Gastrocnemius medialis (tissue), 4 donors: ENCODE measurements at regions not wholly inside any gene's neighbourhood (a gene's known extent, or its start where the extent isn't known, plus 50 kb on each side); places are given as distances from the start of the nearest gene placed in this dataset.

Experiments
- POLR2A ChIP-seq, 2 donors: fragments of 450-650 bp; IDR thresholded peaks; one replicate each; pipeline ENCODE4 v1.6.1; 2017; ENCODE audit warnings: antibody characterized with exemption in 2 of 2, mild to moderate bottlenecking in 2 of 2, moderate library complexity in 2 of 2
- TF ChIP-seq, protein P1 (sequence below), 5 experiments: fragments of 450-650 bp in 3 of 5; fragments of 200-600 bp in 2 of 5; sonication (generic) in 2 of 5; IDR thresholded peaks in 4 of 5; conservative IDR thresholded peaks in 1 of 5; 1 replicate in 4 of 5; 2 replicates in 1 of 5; pipeline ENCODE4 v1.5.1; 2016 to 2019; ENCODE audit warnings: antibody characterized with exemption in 5 of 5, mild to moderate bottlenecking in 3 of 5, moderate library complexity in 3 of 5

DNA sequence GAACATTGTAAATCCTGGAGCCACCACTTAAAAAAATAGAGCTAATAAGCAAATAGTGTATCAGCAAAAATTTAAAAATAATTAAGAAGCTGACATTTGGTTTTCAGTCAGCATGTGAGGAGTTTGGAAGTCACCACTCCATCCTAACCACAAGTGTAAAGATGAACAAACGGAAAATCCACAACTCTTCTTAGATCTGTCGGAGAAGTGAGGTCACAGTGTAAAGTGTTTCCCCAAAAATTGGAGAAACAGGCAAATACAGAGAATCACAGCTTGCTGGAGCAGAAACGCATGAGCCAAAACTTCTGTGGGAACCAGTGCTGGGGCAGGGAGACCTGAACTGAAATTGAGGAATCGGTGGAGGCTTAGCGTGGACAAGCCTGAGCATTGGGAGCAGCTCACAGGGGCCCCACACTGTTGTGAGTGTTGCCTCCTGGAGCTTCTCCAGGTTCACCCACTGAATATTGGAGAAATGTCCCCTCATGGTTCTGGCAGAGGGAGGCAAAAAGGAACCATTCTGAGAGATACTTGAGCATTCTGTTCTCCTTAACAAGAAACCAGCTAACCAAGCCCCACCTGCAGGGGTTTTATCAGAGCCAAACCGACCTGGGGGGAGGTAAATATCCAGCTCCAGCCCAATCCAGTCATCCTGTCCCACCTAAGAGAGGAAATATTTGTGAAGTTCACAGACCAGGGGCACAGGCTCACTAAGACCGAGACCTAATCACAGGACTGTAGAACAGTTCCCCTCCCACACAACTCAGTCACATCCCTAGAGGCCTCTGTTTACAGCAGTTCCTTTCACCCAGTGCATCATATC is 192.0 kb downstream of the ERMARD start:
- TF ChIP-seq, protein P1, sequence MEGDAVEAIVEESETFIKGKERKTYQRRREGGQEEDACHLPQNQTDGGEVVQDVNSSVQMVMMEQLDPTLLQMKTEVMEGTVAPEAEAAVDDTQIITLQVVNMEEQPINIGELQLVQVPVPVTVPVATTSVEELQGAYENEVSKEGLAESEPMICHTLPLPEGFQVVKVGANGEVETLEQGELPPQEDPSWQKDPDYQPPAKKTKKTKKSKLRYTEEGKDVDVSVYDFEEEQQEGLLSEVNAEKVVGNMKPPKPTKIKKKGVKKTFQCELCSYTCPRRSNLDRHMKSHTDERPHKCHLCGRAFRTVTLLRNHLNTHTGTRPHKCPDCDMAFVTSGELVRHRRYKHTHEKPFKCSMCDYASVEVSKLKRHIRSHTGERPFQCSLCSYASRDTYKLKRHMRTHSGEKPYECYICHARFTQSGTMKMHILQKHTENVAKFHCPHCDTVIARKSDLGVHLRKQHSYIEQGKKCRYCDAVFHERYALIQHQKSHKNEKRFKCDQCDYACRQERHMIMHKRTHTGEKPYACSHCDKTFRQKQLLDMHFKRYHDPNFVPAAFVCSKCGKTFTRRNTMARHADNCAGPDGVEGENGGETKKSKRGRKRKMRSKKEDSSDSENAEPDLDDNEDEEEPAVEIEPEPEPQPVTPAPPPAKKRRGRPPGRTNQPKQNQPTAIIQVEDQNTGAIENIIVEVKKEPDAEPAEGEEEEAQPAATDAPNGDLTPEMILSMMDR (IDR thresholded peaks at IDR 0.05 in 4 of 5, conservative IDR thresholded peaks at IDR 0.05 in 1 of 5) = no peak
- no peak for TF ChIP-seq POLR2A (IDR thresholded peaks at IDR 0.05)
